ENCODE measurements at regions not wholly inside any gene's neighbourhood (a gene's known extent, or its start where the extent isn't known, plus 50 kb on each side); places are given as distances from the start of the nearest gene placed in this dataset.

- no peaks in the 10 kb centered on the region for H3K36me3 ChIP-seq
- H3K4me1 ChIP-seq = no peaks in the 10 kb centered on the region
- no peaks in the 10 kb centered on the region for H3K9me3 ChIP-seq
- no peak overlapping the region for H3K4me3 ChIP-seq
- intact Hi-C loops (cut with DNase I) = no loop called here
- no peak for DNase-seq
- no peak overlapping the region for H3K27ac ChIP-seq
- H3K27me3 ChIP-seq = no peaks in the 10 kb centered on the region
- WGBS, 2 donors = 44 to 59% methylated on average over 2 of the region's 2 CpGs
- TF ChIP-seq CTCF (IDR thresholded peaks at IDR 0.05) (no peak), POLR2A (IDR thresholded peaks at IDR 0.05) (no peak)
Observed at GRCh38 chr2:209236377-209236776, 187.5 kb upstream of the MAP2 start.

GRCh38 chr2:209238765-209239584, 184.9 kb upstream of the MAP2 start:
- no peaks in the 10 kb centered on the region for H3K4me1 ChIP-seq
- no peaks in the 10 kb centered on the region for H3K27me3 ChIP-seq
- intact Hi-C loops (cut with DNase I) = no loop called here
- H3K9me3 ChIP-seq = peaks cover 0 to 8% (median 0%) of the 10 kb centered on the region in 3 donors
- TF ChIP-seq CTCF (IDR thresholded peaks at IDR 0.05) = no peak
- TF ChIP-seq POLR2A (IDR thresholded peaks at IDR 0.05) = no peak
- H3K27ac ChIP-seq = no peak overlapping the region
- H3K4me3 ChIP-seq = no peak overlapping the region
- 46 to 49% methylated on average over 3 of the region's 3 CpGs for WGBS, 2 donors
- DNase-seq = no peak
- H3K36me3 ChIP-seq = no peaks in the 10 kb centered on the region

- TF ChIP-seq CTCF (IDR thresholded peaks at IDR 0.05) = no peak
- TF ChIP-seq POLR2A (IDR thresholded peaks at IDR 0.05) = no peak
- Histone ChIP-seq H3K36me3 (no peaks in the 10 kb centered on the region), H3K27me3 (no peaks in the 10 kb centered on the region), H3K4me3 (no peak overlapping the region), H3K27ac (no peak overlapping the region), H3K9me3 (peaks cover 0 to 8% (median 0%) of the 10 kb centered on the region in 3 donors), H3K4me1 (no peaks in the 10 kb centered on the region)
- intact Hi-C loops (cut with DNase I) = no loop called here
- DNase-seq = no peak
- 22 to 24% methylated on average over 2 of the region's 2 CpGs for WGBS, 2 donors
Observed at GRCh38 chr2:209239585-209239938, 184.3 kb upstream of the MAP2 start.

GRCh38 chr2:209240204-209240603, 183.6 kb upstream of the MAP2 start:
- H3K4me1 ChIP-seq = no peaks in the 10 kb centered on the region
- H3K4me3 ChIP-seq = no peak overlapping the region
- H3K27me3 ChIP-seq = no peaks in the 10 kb centered on the region
- no peaks in the 10 kb centered on the region for H3K36me3 ChIP-seq
- intact Hi-C loops (cut with DNase I) = no loop called here
- no peak for DNase-seq
- 0 to 68% methylated on average over 1 of the region's 1 CpG for WGBS, 2 donors
- TF ChIP-seq CTCF (IDR thresholded peaks at IDR 0.05) (no peak), POLR2A (IDR thresholded peaks at IDR 0.05) (no peak)
- H3K27ac ChIP-seq = no peak overlapping the region
- peaks cover 0 to 8% (median 0%) of the 10 kb centered on the region in 3 donors for H3K9me3 ChIP-seq

GRCh38 chr2:209253544-209253943, 170.3 kb upstream of the MAP2 start:
- WGBS, 2 donors = 65 to 67% methylated on average over 2 of the region's 2 CpGs
- TF ChIP-seq CTCF (IDR thresholded peaks at IDR 0.05) = no peak

More at GRCh38 chr2:209253544-209253943, 170.3 kb upstream of the MAP2 start:
- DNase-seq = no peak
- H3K27me3 ChIP-seq = no peaks in the 10 kb centered on the region
- no peaks in the 10 kb centered on the region for H3K4me1 ChIP-seq
- no peaks in the 10 kb centered on the region for H3K9me3 ChIP-seq
- H3K4me3 ChIP-seq = no peak overlapping the region
- H3K36me3 ChIP-seq = no peaks in the 10 kb centered on the region
- H3K27ac ChIP-seq = no peak overlapping the region
- intact Hi-C loops (cut with DNase I) = no loop called here

Data from esophagus squamous epithelium (tissue), 5 donors.